HG03520 (cell line): ENCODE measurements at regions not wholly inside any gene's neighbourhood (a gene's known extent, or its start where the extent isn't known, plus 50 kb on each side); places are given as distances from the start of the nearest gene placed in this dataset.

ENCODE experiments used
- ATAC-seq: cut with Tn5 transposase; IDR thresholded peaks from one replicate; pipeline ENCODE4 v1.9.1; 2021; ENCODE audit warnings: mild to moderate bottlenecking, moderate library complexity; ENCODE audit not compliant: unreplicated experiment

GRCh38 chr6:169972101-169972651 is 220.8 kb downstream of the ERMARD start:
- no peak for ATAC-seq

- no peak for ATAC-seq
Observed at GRCh38 chr6:169971081-169971861, 219.8 kb downstream of the ERMARD start.

GRCh38 chr6:169970306-169970988 is 219.0 kb downstream of the ERMARD start:
- ATAC-seq, result no peak

GRCh38 chr6:169969372-169970099 is 218.1 kb downstream of the ERMARD start:
- ATAC-seq, result no peak

GRCh38 chr6:169968541-169969270 is 217.3 kb downstream of the ERMARD start:
- ATAC-seq, result no peak

GRCh38 chr6:169967687-169968086 is 216.3 kb downstream of the ERMARD start:
- no peak for ATAC-seq

GRCh38 chr6:169966312-169967181 is 215.1 kb downstream of the ERMARD start:
- ATAC-seq, result no peak

- ATAC-seq, result no peak
Observed at GRCh38 chr6:169965657-169966311, 214.4 kb downstream of the ERMARD start.

GRCh38 chr6:169965239-169965638 is 213.8 kb downstream of the ERMARD start:
- no peak for ATAC-seq

GRCh38 chr6:169964486-169965180 is 213.2 kb downstream of the ERMARD start:
- ATAC-seq, result no peak

GRCh38 chr6:169963581-169964297 is 212.3 kb downstream of the ERMARD start:
- no peak for ATAC-seq

GRCh38 chr6:169962604-169963469 is 211.4 kb downstream of the ERMARD start:
- no peak for ATAC-seq

GRCh38 chr6:169961772-169962561 is 210.5 kb downstream of the ERMARD start:
- ATAC-seq, result no peak

GRCh38 chr6:169960886-169961611 is 209.6 kb downstream of the ERMARD start:
- no peak for ATAC-seq

GRCh38 chr6:169960521-169960885 is 209.1 kb downstream of the ERMARD start:
- ATAC-seq, result no peak

- ATAC-seq, result no peak
Observed at GRCh38 chr6:169960003-169960344, 208.6 kb downstream of the ERMARD start.
